H1 (cell line): ENCODE measurements at regions not wholly inside any gene's neighbourhood (a gene's known extent, or its start where the extent isn't known, plus 50 kb on each side); places are given as distances from the start of the nearest gene placed in this dataset.
A peak's percentile ranks its signal among the peaks of the same experiment; 100 is the strongest.

ENCODE experiments used
- CTCF ChIA-PET: fragments of 300-600 bp; sonication (Branson Sonifier 250); formaldehyde crosslinking; loops from one replicate; lab custom pipeline; 2021; ENCODE audit not compliant: partially characterized antibody; lab: Charles Lee
- POLR2A ChIA-PET: fragments of 300-600 bp; sonication (Branson Sonifier 250); formaldehyde crosslinking; loops from one replicate; lab custom pipeline; 2021; ENCODE audit warnings: inconsistent platforms; ENCODE audit not compliant: partially characterized antibody; lab: Charles Lee
- DNase-seq, 2 experiments: peaks; one replicate each; pipeline versions ENCODE4 v3.0.0 to v3.0.0-alpha.2; 2010 to 2022; ENCODE audit warnings: low spot score in 2 of 2, low read depth in 1 of 2, mixed read lengths in 1 of 2
- FAIRE-seq: peaks from 2 replicates; lab custom pipeline; 2011; peaks lifted over from hg19 to GRCh38; lab: Jason Lieb, UNC
- H2AFZ ChIP-seq: 2 replicates; pipeline ENCODE4 v1.8.1; 2012; ENCODE audit warnings: low read length, inconsistent platforms
- H2AK5ac ChIP-seq: 2 replicates; pipeline ENCODE4 v1.6.1; 2013; ENCODE audit warnings: low read depth, low read length
- H2BK120ac ChIP-seq: replicated peaks from 2 replicates; pipeline ENCODE3; 2013; ENCODE audit warnings: low read depth, low read length, inconsistent platforms
- H2BK12ac ChIP-seq: 2 replicates; pipeline ENCODE4 v1.6.1; 2013; ENCODE audit warnings: low read depth, low read length
- H2BK15ac ChIP-seq: 2 replicates; pipeline ENCODE4 v1.6.1; 2013; ENCODE audit warnings: low read length
- H2BK20ac ChIP-seq: 2 replicates; pipeline ENCODE4 v1.6.1; 2013; ENCODE audit warnings: low read length
- H2BK5ac ChIP-seq: 2 replicates; pipeline ENCODE4 v1.6.1; 2013; ENCODE audit warnings: low read depth, low read length
- H3K14ac ChIP-seq: 2 replicates; pipeline ENCODE4 v1.6.1; 2013; ENCODE audit warnings: inconsistent platforms; ENCODE audit not compliant: insufficient read length
- H3K18ac ChIP-seq: 2 replicates; pipeline ENCODE4 v1.6.1; 2013; ENCODE audit warnings: low read length; ENCODE audit errors: extremely low read depth
- H3K23ac ChIP-seq: 2 replicates; pipeline ENCODE4 v1.6.1; 2013; ENCODE audit warnings: inconsistent platforms; ENCODE audit not compliant: insufficient read length
- H3K23me2 ChIP-seq: 2 replicates; pipeline ENCODE4 v1.6.1; 2013; ENCODE audit warnings: low read depth, low read length
- H3K27ac ChIP-seq: 2 replicates; pipeline ENCODE4 v1.6.1; 2011; ENCODE audit warnings: low read depth, low read length, inconsistent platforms
- H3K27me3 ChIP-seq, 4 experiments: replicated peaks in 1 of 4; 1 replicate in 1 of 4; 2 replicates in 3 of 4; pipeline versions ENCODE4 v1.6.1 to v1.8.1; 2011 to 2013; ENCODE audit warnings: low read length in 3 of 4, mild to moderate bottlenecking in 3 of 4, inconsistent platforms in 2 of 4, mixed read lengths in 2 of 4, moderate library complexity in 1 of 4; ENCODE audit not compliant: control insufficient read depth in 3 of 4, insufficient read depth in 3 of 4; ENCODE audit errors: extremely low read depth in 1 of 4
- H3K36me3 ChIP-seq, 4 experiments: 2 replicates each; pipeline versions ENCODE4 v1.6.1 to v1.8.1; 2011 to 2013; ENCODE audit warnings: mild to moderate bottlenecking in 4 of 4, low read length in 3 of 4, moderate library complexity in 2 of 4, control low read depth in 1 of 4, inconsistent platforms in 1 of 4; ENCODE audit not compliant: insufficient read depth in 4 of 4, control insufficient read depth in 2 of 4
- H3K4ac ChIP-seq: replicated peaks from 2 replicates; pipeline ENCODE3; 2013; ENCODE audit warnings: low read length, low read depth, mixed read lengths, inconsistent platforms; ENCODE audit not compliant: insufficient read length
- H3K4me1 ChIP-seq, 4 experiments: replicated peaks in 1 of 4; 1 replicate in 1 of 4; 2 replicates in 3 of 4; pipeline versions ENCODE4 v1.6.1 to v1.8.1; 2011 to 2013; ENCODE audit warnings: low read length in 3 of 4, inconsistent platforms in 2 of 4, mixed read lengths in 1 of 4; ENCODE audit not compliant: insufficient read depth in 4 of 4, control insufficient read depth in 3 of 4
- H3K4me2 ChIP-seq, 2 experiments: 2 replicates each; pipeline versions ENCODE4 v1.6.1 to v1.8.1; 2011 to 2013; ENCODE audit warnings: low read depth in 2 of 2, low read length in 2 of 2, control low read depth in 1 of 2, inconsistent platforms in 1 of 2, mild to moderate bottlenecking in 1 of 2; ENCODE audit not compliant: insufficient read depth in 1 of 2
- H3K4me3 ChIP-seq, 4 experiments: fragments of 200-600, 300-600 bp in 1 of 4; sonication (generic), shearing (Covaris generic), sonication (Bioruptor Twin) in 1 of 4; 2 replicates each; pipeline versions ENCODE4 v1.5.1 to v1.8.1; 2011 to 2016; ENCODE audit warnings: low read length in 4 of 4, low read depth in 3 of 4, control low read depth in 2 of 4, inconsistent platforms in 2 of 4, mild to moderate bottlenecking in 2 of 4, mixed read lengths in 1 of 4, moderate library complexity in 1 of 4; ENCODE audit not compliant: insufficient read depth in 2 of 4; ENCODE audit errors: extremely low read depth in 1 of 4
- H3K56ac ChIP-seq: replicated peaks from 2 replicates; pipeline ENCODE3; 2013; ENCODE audit warnings: low read depth, mild to moderate bottlenecking, mixed read lengths, low read length, inconsistent platforms; ENCODE audit not compliant: insufficient read length
- H3K79me1 ChIP-seq: 2 replicates; pipeline ENCODE4 v1.6.1; 2013; ENCODE audit warnings: low read depth, low read length, control low read depth
- H3K79me2 ChIP-seq, 2 experiments: 2 replicates each; pipeline versions ENCODE4 v1.6.1 to v1.8.1; 2012 to 2013; ENCODE audit warnings: low read length in 2 of 2, mild to moderate bottlenecking in 2 of 2, inconsistent platforms in 1 of 2; ENCODE audit not compliant: insufficient read depth in 2 of 2, control insufficient read depth in 1 of 2
- H3K9ac ChIP-seq, 4 experiments: replicated peaks in 1 of 4; 1 replicate in 1 of 4; 2 replicates in 3 of 4; pipeline versions ENCODE4 v1.6.1 to v1.8.1; 2011 to 2013; ENCODE audit warnings: low read depth in 3 of 4, low read length in 3 of 4, control low read depth in 2 of 4, mild to moderate bottlenecking in 2 of 4, moderate library complexity in 2 of 4, inconsistent platforms in 1 of 4; ENCODE audit errors: extremely low read depth in 1 of 4
- H3K9me3 ChIP-seq, 2 experiments: 2 replicates each; pipeline versions ENCODE4 v1.6.1 to v1.8.1; 2012 to 2013; ENCODE audit warnings: mild to moderate bottlenecking in 2 of 2, moderate library complexity in 2 of 2, control low read depth in 1 of 2, inconsistent platforms in 1 of 2, low read depth in 1 of 2, low read length in 1 of 2, mixed read lengths in 1 of 2; ENCODE audit not compliant: insufficient read depth in 2 of 2
- H4K20me1 ChIP-seq, 2 experiments: replicated peaks in 1 of 2; 2 replicates each; pipeline versions ENCODE3 to v1.8.1; 2011 to 2013; ENCODE audit warnings: inconsistent platforms in 2 of 2, low read length in 2 of 2, mild to moderate bottlenecking in 1 of 2; ENCODE audit not compliant: insufficient read depth in 2 of 2, control insufficient read depth in 1 of 2
- H4K5ac ChIP-seq: 2 replicates; pipeline ENCODE4 v1.6.1; 2013; ENCODE audit warnings: low read length, low read depth, mixed read lengths, inconsistent platforms; ENCODE audit not compliant: insufficient read length
- H4K8ac ChIP-seq: 2 replicates; pipeline ENCODE4 v1.8.0; 2013; ENCODE audit warnings: mild to moderate bottlenecking, moderate library complexity, low read length, inconsistent platforms; ENCODE audit not compliant: insufficient read depth; ENCODE audit errors: extremely low read depth
- H4K91ac ChIP-seq: replicated peaks from 2 replicates; pipeline ENCODE3; 2013; ENCODE audit warnings: low read length, mixed read lengths, inconsistent platforms; ENCODE audit not compliant: insufficient read length
- CEBPB ChIP-seq: IDR thresholded peaks from 2 replicates; pipeline ENCODE4 v1.6.1; 2012; ENCODE audit warnings: low read depth, low read length
- MAFK ChIP-seq: IDR thresholded peaks from 2 replicates; pipeline ENCODE4 v1.6.1; 2012; ENCODE audit warnings: low read depth, mild to moderate bottlenecking, improper control_type of control experiment, low read length
- RNF2 ChIP-seq: fragments of 200-900, 300-1000 bp; sonication (generic); IDR thresholded peaks from 2 replicates; pipeline ENCODE4 v1.7.1; 2016; ENCODE audit warnings: borderline replicate concordance, low read depth, mild to moderate bottlenecking, antibody characterized with exemption, low read length; ENCODE audit not compliant: poor library complexity, severe bottlenecking; ENCODE audit errors: missing control alignments
- SIX5 ChIP-seq: IDR thresholded peaks from 2 replicates; pipeline ENCODE4 v1.6.1; 2011; ENCODE audit warnings: mild to moderate bottlenecking, low read depth, low read length
- SP1 ChIP-seq: IDR thresholded peaks from 2 replicates; pipeline ENCODE4 v1.6.1; 2011; ENCODE audit warnings: low read depth, low read length
- TAF1 ChIP-seq: IDR thresholded peaks from 2 replicates; pipeline ENCODE4 v1.6.1; 2011; ENCODE audit warnings: mild to moderate bottlenecking, low read depth, low read length
- WGBS, 2 experiments: shearing (Covaris generic) in 1 of 2; methylation state at CpG; one replicate each; pipeline versions ENCODE4 v1.1.6 to v1.1.7; 2013 to 2015; ENCODE audit warnings: low lambda C conversion rate in 2 of 2, mixed read lengths in 2 of 2, inconsistent platforms in 1 of 2, low coverage in 1 of 2, missing lambda C conversion rate in 1 of 2; ENCODE audit not compliant: insufficient replicate concordance in 2 of 2, insufficient coverage in 1 of 2, insufficient read length in 1 of 2; ENCODE audit errors: extremely low coverage in 1 of 2, missing lambda C conversion rate in 1 of 2; 5-methylcytosine and 5-hydroxymethylcytosine counted together
- TF ChIP-seq, protein P1 (sequence below), 3 experiments: IDR thresholded peaks; 1 replicate in 2 of 3; 2 replicates in 1 of 3; pipeline versions ENCODE4 v1.5.1 to v1.6.1; 2011; ENCODE audit warnings: low read length in 3 of 3, mild to moderate bottlenecking in 3 of 3, inconsistent platforms in 2 of 3, low read depth in 1 of 3, moderate library complexity in 1 of 3; ENCODE audit not compliant: insufficient read depth in 1 of 3; ENCODE audit errors: control extremely low read depth in 1 of 3

GRCh38 chr3:194219826-194220410, 84.0 kb downstream of the HES1 start:
- Histone ChIP-seq H3K9me3 (no peaks in the 10 kb centered on the region), H4K91ac (no peak overlapping the region), H2BK12ac (no peak overlapping the region), H3K27ac (no peak overlapping the region), H2BK120ac (no peak overlapping the region), H3K4me2 (no peak overlapping the region), H3K36me3 (no peaks in the 10 kb centered on the region), H3K4me1 (peaks cover under 1 to 4% (median 2%) of the 10 kb centered on the region in 4 experiments; a peak in 5 of 7 replicates), H2AFZ (no peak overlapping the region), H4K8ac (no peak overlapping the region), H3K56ac (no peak overlapping the region), H3K4ac (no peak overlapping the region), H3K79me1 (no peaks in the 10 kb centered on the region), H2AK5ac (no peak overlapping the region), H2BK5ac (no peak overlapping the region), H4K20me1 (no peaks in the 10 kb centered on the region), H3K14ac (no peak overlapping the region), H3K27me3 (no peaks in the 10 kb centered on the region), H3K9ac (no peak overlapping the region), H3K23ac (no peak overlapping the region), H3K23me2 (peaks cover 3% of the 10 kb centered on the region), H3K4me3 (no peak overlapping the region), H4K5ac (no peak overlapping the region), H3K18ac (no peak overlapping the region), H2BK20ac (0 out of 2 replicates have a peak overlapping the region, but pooled peaks have one; percentile 29), H2BK15ac (no peak overlapping the region), H3K79me2 (no peaks in the 10 kb centered on the region)
- ChIA-PET POLR2A (no interaction called here), CTCF (interaction anchor here (1.0 kb wide), 1 partner anchor 30 kb away, joined by 3 read pairs; no protein-coding TSS in a partner anchor)
- WGBS, 2 experiments = 87% methylated on average over 10 of the region's 10 CpGs; no CpG with 5 or more reads in 1 of the 2 experiments
- FAIRE-seq (no peak), DNase-seq (no peak)
- TF ChIP-seq CEBPB = no peak
- TF ChIP-seq, protein P1, sequence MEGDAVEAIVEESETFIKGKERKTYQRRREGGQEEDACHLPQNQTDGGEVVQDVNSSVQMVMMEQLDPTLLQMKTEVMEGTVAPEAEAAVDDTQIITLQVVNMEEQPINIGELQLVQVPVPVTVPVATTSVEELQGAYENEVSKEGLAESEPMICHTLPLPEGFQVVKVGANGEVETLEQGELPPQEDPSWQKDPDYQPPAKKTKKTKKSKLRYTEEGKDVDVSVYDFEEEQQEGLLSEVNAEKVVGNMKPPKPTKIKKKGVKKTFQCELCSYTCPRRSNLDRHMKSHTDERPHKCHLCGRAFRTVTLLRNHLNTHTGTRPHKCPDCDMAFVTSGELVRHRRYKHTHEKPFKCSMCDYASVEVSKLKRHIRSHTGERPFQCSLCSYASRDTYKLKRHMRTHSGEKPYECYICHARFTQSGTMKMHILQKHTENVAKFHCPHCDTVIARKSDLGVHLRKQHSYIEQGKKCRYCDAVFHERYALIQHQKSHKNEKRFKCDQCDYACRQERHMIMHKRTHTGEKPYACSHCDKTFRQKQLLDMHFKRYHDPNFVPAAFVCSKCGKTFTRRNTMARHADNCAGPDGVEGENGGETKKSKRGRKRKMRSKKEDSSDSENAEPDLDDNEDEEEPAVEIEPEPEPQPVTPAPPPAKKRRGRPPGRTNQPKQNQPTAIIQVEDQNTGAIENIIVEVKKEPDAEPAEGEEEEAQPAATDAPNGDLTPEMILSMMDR (IDR thresholded peaks at IDR 0.05; ENCODE audit: control extremely low read depth in 1 of 3, insufficient read depth in 1 of 3, low read depth in 1 of 3, low read length in 3 of 3) = no peak
- TF ChIP-seq TAF1 = no peak
- TF ChIP-seq MAFK = no peak
- TF ChIP-seq SIX5 = no peak
- TF ChIP-seq RNF2 = no peak
- TF ChIP-seq SP1 = no peak
